ENCODE measurements at regions not wholly inside any gene's neighbourhood (a gene's known extent, or its start where the extent isn't known, plus 50 kb on each side); places are given as distances from the start of the nearest gene placed in this dataset.

DNA sequence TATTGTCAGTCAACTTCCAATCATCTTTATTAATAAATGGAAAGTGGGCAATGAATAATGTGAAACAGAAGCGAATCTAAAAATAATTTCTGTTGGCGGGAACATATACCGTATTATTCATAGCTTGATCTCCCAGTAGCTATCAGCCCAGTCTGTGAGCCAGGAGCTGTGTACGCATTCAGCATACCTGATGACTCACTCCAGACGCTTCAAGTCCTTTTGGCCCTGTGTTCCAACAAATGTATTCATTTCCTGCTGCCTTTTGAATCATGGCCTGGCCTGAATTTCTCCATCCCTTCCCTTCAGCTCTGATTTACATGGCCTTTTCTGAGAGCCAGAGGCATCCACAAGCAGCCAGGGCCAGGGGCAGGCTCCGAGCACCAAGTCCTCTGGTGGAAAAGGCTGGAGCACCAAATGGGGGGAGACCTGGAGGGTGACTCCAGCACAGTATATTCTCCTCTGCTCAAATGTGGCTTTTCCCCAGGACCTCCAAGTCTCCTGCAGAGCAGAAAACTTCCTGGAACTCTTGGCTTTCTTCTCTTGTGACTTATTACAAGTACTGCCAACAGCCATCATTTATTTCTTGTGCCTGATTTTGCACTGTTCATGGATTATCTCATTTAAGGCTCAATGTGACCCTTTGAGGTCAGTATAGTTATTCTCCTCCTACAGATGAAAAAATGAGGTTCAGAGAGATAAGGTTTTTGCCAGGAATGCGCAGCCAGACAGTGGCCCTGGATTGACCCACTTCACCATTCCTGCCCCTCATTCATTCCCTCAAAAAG lies 108.7 kb downstream of the EN1 start:
- no peak for DNase-seq

GRCh38 chr2:118738106-118738505 lies 109.3 kb downstream of the EN1 start:
- no peak for DNase-seq

GRCh38 chr2:118737684-118738083 lies 109.8 kb downstream of the EN1 start:
- no peak for DNase-seq

DNA sequence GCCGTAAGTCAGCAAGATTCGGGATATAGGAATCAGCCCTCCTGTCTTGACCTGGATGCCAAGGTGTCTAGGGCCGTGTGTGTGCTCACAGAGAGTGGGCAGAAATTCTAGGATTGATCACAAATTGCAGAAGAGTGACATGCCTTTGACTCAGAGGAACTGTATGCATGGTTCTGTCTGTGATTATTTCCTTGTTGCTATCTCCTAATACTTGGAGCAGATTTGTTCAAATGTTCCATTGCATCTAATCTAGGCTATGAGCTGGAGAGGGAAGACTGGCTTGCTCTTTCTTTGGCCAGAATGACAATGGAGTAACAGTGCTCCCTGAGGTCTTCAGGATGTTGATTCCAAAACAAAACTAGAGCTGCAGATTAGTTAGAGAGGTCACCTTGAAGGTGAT lies 115.0 kb downstream of the EN1 start:
- DNase-seq: no peak

DNA sequence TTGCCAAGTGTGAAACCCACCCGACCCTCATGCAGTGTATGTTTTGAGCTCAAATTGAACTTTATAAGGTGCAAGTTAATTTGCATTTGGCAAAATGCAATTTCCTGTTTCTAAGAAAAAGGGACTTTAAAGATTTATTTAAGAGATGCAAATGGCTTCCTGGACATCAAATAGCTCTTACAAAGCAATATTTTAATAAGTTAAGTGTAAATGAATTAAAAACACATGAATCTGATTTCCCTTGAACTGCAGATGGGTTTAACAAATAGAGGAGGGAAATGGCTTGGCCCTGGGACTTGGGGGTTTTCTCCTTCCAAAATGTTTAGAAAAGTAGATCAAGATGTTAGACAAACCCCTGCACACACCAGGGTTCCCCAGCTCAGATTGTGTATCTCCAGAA lies 116.0 kb downstream of the EN1 start:
- DNase-seq: no peak

- no peak for DNase-seq
Measured at GRCh38 chr2:118730405-118730804, 117.0 kb downstream of the EN1 start.

- DNase-seq: no peak
Measured at GRCh38 chr2:118729760-118730159, 117.7 kb downstream of the EN1 start.

DNA sequence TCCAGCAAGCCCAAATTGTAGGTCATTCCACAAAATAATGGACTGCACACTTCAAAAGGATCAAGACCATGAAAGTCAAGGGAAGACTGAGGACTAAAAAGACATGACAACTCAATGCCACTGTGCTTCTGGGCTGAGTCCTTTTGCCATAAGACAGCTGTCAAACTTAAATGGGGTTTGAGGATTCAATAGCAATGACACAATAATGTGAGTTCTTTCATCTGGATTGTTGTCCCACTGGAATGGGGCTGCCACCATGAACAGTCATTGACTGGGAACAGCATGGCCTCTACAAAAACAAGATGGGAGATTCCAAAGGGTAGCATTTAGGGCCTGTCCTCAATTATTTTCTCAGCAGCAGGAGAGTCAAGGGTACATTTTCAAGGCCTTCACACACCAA lies 118.5 kb downstream of the EN1 start:
- no peak for DNase-seq

DNA sequence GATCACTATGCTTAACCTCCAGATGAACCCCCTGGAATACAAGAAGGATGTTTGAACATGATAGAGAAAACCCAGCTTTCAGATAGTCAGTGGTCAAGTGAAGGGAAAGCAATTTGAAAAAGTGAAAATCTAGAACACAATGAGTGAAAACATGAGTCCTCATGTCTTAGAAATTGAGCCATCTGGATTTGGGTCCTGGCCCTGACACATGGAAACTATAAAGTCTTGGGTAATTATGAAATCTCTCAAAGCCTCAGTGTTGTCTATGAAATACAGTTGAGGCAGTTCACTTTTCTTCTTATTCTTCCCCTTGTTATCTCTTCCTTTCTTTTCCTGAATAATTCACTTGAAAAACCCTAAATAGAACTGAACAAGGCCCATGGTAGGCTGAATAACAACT lies 120.6 kb downstream of the EN1 start:
- DNase-seq: no peak

DNA sequence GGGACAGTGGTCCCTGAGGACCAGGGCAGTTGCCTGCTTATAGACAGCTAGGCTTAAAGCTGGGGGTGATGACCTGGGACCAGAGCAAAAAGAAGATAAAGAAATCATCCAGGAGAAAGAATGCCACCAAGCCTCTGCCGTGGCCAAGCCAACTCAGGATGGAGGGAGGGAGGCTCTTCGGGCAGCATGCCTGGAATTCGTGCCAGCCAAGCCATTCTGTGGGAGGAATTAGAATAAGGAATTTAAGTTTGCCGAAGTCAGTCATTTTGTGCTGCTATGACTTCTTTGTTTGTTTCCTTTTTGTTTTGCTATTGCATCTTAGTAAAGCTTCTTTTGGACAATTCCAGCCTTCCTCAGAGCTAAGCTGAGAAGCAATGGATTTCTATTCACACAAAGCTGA lies 124.1 kb downstream of the EN1 start:
- no peak for DNase-seq

DNA sequence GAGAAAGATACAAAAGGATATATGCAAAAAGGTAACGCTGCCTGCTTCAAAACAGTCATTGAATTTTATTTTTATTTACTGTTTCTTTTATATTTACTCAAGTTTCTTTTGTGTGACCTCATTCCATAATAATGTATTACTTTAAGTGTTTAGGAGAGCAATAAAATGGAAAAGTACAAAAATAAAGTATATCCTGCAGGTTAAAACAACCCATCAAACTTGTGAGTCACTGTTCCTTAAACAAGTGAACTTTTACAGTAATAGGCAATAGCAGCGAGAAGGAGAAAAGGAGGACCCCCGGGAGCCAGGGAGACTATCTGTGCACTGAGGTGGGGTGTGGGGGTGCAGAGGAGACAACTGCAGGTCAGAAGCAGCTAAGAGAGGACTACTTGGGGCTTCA lies 124.5 kb downstream of the EN1 start:
- DNase-seq: no peak

- no peak for DNase-seq
Measured at GRCh38 chr2:118721817-118722551, 125.5 kb downstream of the EN1 start.

DNA sequence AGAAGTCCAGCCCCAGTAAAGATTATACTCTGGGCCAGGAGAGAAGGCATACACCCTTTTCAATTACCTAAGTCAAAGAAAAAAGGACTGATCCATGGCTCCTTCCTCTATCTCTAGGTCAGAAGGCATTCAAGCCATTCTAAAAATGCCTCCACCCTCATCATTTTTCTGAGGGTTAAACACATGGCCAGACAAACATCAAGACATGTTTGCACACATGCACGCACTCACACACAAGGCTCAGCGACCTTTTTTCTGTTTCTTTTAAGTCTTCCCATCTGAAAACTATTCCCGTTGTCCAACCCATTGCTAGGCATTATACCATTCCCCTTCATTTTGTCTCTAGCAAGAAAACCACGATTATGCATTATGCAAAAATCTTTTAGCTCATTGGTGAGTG lies 126.6 kb downstream of the EN1 start:
- DNase-seq: no peak

DNA sequence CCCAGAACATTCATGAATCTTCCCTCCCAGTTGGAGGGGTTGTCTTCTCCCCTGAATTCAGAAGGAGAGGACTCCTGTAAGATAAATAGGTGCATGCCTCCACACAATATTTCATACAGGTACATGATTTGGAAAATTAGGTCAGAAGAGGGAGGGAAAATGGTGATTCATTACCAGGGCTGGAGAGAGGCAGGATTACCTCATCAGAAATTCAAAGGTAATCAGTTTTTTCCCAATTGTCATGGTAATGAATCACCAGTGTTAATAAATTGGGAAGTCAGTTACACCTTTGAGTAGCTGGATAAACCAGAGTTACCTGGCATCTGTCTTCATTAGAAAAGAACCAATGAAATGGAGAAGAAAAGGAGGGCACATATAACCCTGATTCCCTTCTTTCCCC lies 128.5 kb downstream of the EN1 start:
- DNase-seq: no peak

DNA sequence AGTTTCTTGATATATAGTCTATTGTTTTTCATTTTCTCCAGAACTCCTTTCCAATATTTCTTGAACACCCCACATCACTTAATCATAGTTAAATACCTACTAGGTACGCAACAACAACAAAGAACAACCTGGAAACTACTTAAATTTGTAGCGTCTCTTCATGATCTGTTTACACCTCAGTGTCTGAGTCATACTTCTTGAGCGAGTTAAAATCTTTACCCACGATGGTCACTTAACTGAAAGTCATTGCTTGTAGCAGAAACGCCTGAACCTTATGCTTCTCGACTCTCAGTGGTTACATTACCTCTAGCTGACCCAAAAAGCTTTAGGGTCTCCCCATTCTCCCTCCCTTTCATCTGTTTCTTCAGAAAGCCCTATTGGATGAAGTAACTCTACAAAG lies 131.3 kb downstream of the EN1 start:
- no peak for DNase-seq

DNA sequence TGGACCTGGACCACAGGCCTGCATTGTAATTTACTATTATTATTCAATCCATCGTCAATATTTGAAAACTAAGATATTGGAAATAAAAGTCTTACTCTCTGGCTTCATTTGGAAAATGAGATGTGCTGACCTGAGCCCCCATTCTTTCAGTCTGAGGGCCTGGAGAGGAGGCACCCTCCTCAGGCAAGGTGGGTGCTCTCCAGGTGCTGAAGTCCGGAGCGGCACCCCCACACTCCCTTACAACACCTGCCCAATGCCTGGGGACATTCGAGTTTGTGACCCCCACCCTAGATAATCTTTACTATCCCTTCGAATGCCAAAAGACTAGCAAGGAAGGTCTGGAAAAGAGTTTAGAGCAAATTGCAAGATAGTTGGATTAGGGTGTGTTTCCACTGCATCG lies 133.3 kb downstream of the EN1 start:
- no peak for DNase-seq

- DNase-seq: no peak
Measured at GRCh38 chr2:118711603-118712002, 135.8 kb downstream of the EN1 start.

- DNase-seq: no peak
Measured at GRCh38 chr2:118710481-118710880, 137.0 kb downstream of the EN1 start.

GRCh38 chr2:118709786-118710185 lies 137.7 kb downstream of the EN1 start:
- no peak for DNase-seq

GRCh38 chr2:118706844-118707243 lies 140.6 kb downstream of the EN1 start:
- DNase-seq: no peak

DNA sequence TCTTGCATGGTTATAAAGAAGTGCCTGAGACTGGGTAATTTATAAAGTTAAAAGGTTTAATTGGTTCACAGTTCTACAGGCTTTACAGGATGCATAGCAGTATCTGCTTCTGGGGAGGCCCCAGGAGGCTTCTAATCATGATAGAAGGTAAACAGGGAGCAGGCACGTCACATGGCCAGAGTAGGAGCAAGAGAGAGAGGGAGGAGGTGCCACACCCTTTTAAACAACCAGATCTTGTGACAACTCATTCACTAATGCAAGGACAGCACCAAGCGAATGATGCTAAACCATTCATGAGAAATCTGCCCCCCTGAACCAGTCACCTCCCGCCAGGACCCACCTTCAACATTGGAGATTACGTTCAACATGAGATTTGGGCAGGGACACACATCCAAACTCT lies 141.1 kb downstream of the EN1 start:
- DNase-seq: no peak

- DNase-seq: no peak
Measured at GRCh38 chr2:118705032-118705431, 142.4 kb downstream of the EN1 start.

DNA sequence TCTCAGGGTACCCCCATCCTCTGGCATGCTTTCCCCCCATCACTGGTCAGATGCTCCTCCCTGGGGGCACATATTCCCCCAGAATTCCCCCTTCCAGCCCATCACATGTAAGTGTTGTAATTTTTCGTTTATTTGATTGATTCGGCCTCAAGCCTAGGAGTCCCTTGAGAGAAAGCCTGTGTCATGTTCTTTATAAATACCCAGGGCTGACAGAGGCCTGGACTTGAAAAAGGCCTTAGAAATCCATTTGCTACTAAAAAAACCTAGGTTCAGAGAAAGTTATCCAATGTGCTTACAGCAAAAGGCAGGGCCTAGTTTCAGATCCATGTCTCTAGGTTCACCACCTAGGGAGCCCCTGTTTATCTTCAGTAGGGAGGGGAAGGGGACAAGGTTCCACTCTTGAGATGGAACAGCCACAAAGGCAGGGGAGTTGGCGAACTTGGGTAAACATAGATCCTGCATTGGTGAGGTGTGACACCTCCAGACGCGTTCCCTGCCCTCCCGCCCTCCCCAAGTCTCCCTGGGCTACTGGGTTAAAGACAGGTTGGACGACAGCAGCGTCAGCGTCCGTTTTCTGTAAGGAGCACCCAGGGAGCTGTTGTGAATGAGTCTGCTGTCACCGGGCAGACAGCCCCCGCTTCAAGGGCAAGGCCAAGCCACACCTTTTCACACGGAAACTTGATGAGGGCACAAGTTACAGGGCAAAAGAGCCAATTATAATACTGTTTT lies 147.8 kb downstream of the EN1 start:
- DNase-seq: no peak

DNA sequence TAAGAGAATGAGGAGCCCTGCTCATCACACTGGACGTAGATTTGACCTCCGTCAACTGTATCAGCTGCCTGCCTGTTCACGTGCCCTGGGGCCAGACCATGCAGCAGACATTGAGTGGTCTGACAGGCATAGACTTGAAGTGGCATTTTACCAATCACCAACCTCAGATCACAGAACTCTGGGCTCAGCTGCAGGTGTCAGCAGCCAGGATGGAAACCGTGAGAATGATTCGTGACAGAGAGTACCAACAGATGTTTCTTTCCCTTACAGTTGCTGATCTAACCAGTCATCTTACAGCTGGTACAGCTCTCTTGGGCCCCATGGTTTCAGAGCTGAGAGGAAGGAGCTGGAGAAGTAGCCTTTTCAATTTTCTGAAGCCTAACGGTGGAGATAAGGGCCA lies 148.9 kb downstream of the EN1 start:
- DNase-seq: no peak
